ENCODE measurements at regions not wholly inside any gene's neighbourhood (a gene's known extent, or its start where the extent isn't known, plus 50 kb on each side); places are given as distances from the start of the nearest gene placed in this dataset.

- H3K9me3 ChIP-seq: no peaks in the 10 kb centered on the region
- ATAC-seq (ENCODE audit: insufficient number of reproducible peaks, low FRiP score, low read depth): no peak
- no peak for DNase-seq (ENCODE audit: low spot score)
- H3K36me3 ChIP-seq: no peaks in the 10 kb centered on the region
- H3K4me3 ChIP-seq: no peak overlapping the region
- H3K4me1 ChIP-seq (ENCODE audit: control insufficient read depth in 1 of 2, low read depth in 2 of 2): no peaks in the 10 kb centered on the region
- H3K27me3 ChIP-seq (replicated peaks; ENCODE audit: insufficient read depth): no peaks in the 10 kb centered on the region
- no peak overlapping the region for H3K27ac ChIP-seq
- no peak for TF ChIP-seq CTCF (IDR thresholded peaks at IDR 0.05)
These were observed 293.6 kb downstream of the SOX11 start for GRCh38 chr2:5985536-5986385.

- no peak for DNase-seq (ENCODE audit: low spot score)
- Histone ChIP-seq H3K9me3 (no peaks in the 10 kb centered on the region), H3K4me1 (ENCODE audit: control insufficient read depth in 1 of 2, low read depth in 2 of 2) (no peaks in the 10 kb centered on the region), H3K36me3 (no peaks in the 10 kb centered on the region), H3K4me3 (no peak overlapping the region), H3K27me3 (replicated peaks; ENCODE audit: insufficient read depth) (no peaks in the 10 kb centered on the region), H3K27ac (no peak overlapping the region)
- no peak for ATAC-seq (ENCODE audit: insufficient number of reproducible peaks, low FRiP score, low read depth)
- no peak for TF ChIP-seq CTCF (IDR thresholded peaks at IDR 0.05)
These were observed 294.9 kb downstream of the SOX11 start for GRCh38 chr2:5986801-5987787.

- H3K27ac ChIP-seq: no peak overlapping the region
- no peak for ATAC-seq (ENCODE audit: insufficient number of reproducible peaks, low FRiP score, low read depth)
- TF ChIP-seq CTCF (IDR thresholded peaks at IDR 0.05): no peak
- no peaks in the 10 kb centered on the region for H3K4me1 ChIP-seq (ENCODE audit: control insufficient read depth in 1 of 2, low read depth in 2 of 2)
- DNase-seq (ENCODE audit: low spot score): no peak
- H3K9me3 ChIP-seq: no peaks in the 10 kb centered on the region
- no peak overlapping the region for H3K4me3 ChIP-seq
- no peaks in the 10 kb centered on the region for H3K36me3 ChIP-seq
- H3K27me3 ChIP-seq (replicated peaks; ENCODE audit: insufficient read depth): no peaks in the 10 kb centered on the region
These were observed 295.9 kb downstream of the SOX11 start for GRCh38 chr2:5988120-5988519.

- ATAC-seq (ENCODE audit: insufficient number of reproducible peaks, low FRiP score, low read depth): no peak
- TF ChIP-seq CTCF (IDR thresholded peaks at IDR 0.05): no peak
- no peak for DNase-seq (ENCODE audit: low spot score)
These were observed 297.9 kb downstream of the SOX11 start for GRCh38 chr2:5990086-5990485.

More at GRCh38 chr2:5990086-5990485, 297.9 kb downstream of the SOX11 start:
- H3K36me3 ChIP-seq: no peaks in the 10 kb centered on the region
- no peaks in the 10 kb centered on the region for H3K27me3 ChIP-seq (replicated peaks; ENCODE audit: insufficient read depth)
- H3K9me3 ChIP-seq: no peaks in the 10 kb centered on the region
- no peak overlapping the region for H3K27ac ChIP-seq
- no peaks in the 10 kb centered on the region for H3K4me1 ChIP-seq (ENCODE audit: control insufficient read depth in 1 of 2, low read depth in 2 of 2)
- no peak overlapping the region for H3K4me3 ChIP-seq
